ENCODE measurements at regions not wholly inside any gene's neighbourhood (a gene's known extent, or its start where the extent isn't known, plus 50 kb on each side); places are given as distances from the start of the nearest gene placed in this dataset.
"Not testable (repeated sequence)": the region's sequence is repeated elsewhere in the genome, so short reads cannot be mapped to it uniquely, and the experiment has no call there.

- no peak overlapping the region for H3K27ac ChIP-seq
- no peak for DNase-seq (ENCODE audit: low spot score)
- H3K4me3 ChIP-seq, result no peak overlapping the region
- no peak for TF ChIP-seq CTCF (IDR thresholded peaks at IDR 0.05)
These were observed 260.2 kb upstream of the ST6GAL2 start for GRCh38 chr2:107146181-107146580.

- H3K4me3 ChIP-seq; DNase-seq (ENCODE audit: low spot score); H3K27ac ChIP-seq: not testable (repeated sequence)
These were observed 260.7 kb upstream of the ST6GAL2 start for GRCh38 chr2:107146645-107147044.

GRCh38 chr2:107148055-107148454 lies 262.1 kb upstream of the ST6GAL2 start:
- no peak overlapping the region for H3K4me3 ChIP-seq

GRCh38 chr2:107148496-107148895 lies 262.5 kb upstream of the ST6GAL2 start:
- no peak for DNase-seq (ENCODE audit: low spot score)
- H3K27ac ChIP-seq, result no peak overlapping the region
- no peak for TF ChIP-seq CTCF (IDR thresholded peaks at IDR 0.05)
- no peak overlapping the region for H3K4me3 ChIP-seq

More at GRCh38 chr2:107148055-107148454, 262.1 kb upstream of the ST6GAL2 start:
- no peak for DNase-seq (ENCODE audit: low spot score)
- H3K27ac ChIP-seq, result no peak overlapping the region
- no peak for TF ChIP-seq CTCF (IDR thresholded peaks at IDR 0.05)

GRCh38 chr2:107160640-107161239 lies 274.8 kb upstream of the ST6GAL2 start:
- no peak for DNase-seq (ENCODE audit: low spot score)
- no peak overlapping the region for H3K4me3 ChIP-seq
- no peak overlapping the region for H3K27ac ChIP-seq
- no peak for TF ChIP-seq CTCF (IDR thresholded peaks at IDR 0.05)

GRCh38 chr2:107168141-107168540 lies 282.2 kb upstream of the ST6GAL2 start:
- H3K4me3 ChIP-seq, result no peak overlapping the region
- H3K27ac ChIP-seq, result no peak overlapping the region
- DNase-seq (ENCODE audit: low spot score), result no peak
- TF ChIP-seq CTCF (IDR thresholded peaks at IDR 0.05), result no peak

- no peak overlapping the region for H3K27ac ChIP-seq
- no peak for DNase-seq (ENCODE audit: low spot score)
- H3K4me3 ChIP-seq, result no peak overlapping the region
- no peak for TF ChIP-seq CTCF (IDR thresholded peaks at IDR 0.05)
These were observed 288.2 kb upstream of the ST6GAL2 start for GRCh38 chr2:107174171-107174570.
